Kidney epithelial cell (primary cell): ENCODE measurements at regions not wholly inside any gene's neighbourhood (a gene's known extent, or its start where the extent isn't known, plus 50 kb on each side); places are given as distances from the start of the nearest gene placed in this dataset.

Experiments used
- DNase-seq: peaks from one replicate; pipeline ENCODE4 v3.0.0-alpha.2; 2010; ENCODE audit warnings: low read depth
- H3K27me3 ChIP-seq: 2 replicates; pipeline ENCODE4 v1.6.0; 2011; ENCODE audit warnings: low read length; ENCODE audit not compliant: control insufficient read depth, insufficient read depth
- H3K36me3 ChIP-seq: 2 replicates; pipeline ENCODE4 v1.5.1; 2011; ENCODE audit warnings: low read length; ENCODE audit not compliant: control insufficient read depth, insufficient read depth
- H3K4me3 ChIP-seq: 2 replicates; pipeline ENCODE4 v1.5.1; 2011; ENCODE audit warnings: low read depth, mild to moderate bottlenecking, control low read depth, low read length
- TF ChIP-seq, protein P1 (sequence below): IDR thresholded peaks from 2 replicates; pipeline ENCODE4 v1.5.1; 2011; ENCODE audit warnings: mild to moderate bottlenecking, moderate library complexity, low read length, control low read depth, inconsistent platforms; ENCODE audit not compliant: insufficient read depth, poor library complexity, severe bottlenecking

- Histone ChIP-seq H3K27me3 (no peaks in the 10 kb centered on the region), H3K4me3 (no peak overlapping the region), H3K36me3 (no peaks in the 10 kb centered on the region)
- TF ChIP-seq, protein P1, sequence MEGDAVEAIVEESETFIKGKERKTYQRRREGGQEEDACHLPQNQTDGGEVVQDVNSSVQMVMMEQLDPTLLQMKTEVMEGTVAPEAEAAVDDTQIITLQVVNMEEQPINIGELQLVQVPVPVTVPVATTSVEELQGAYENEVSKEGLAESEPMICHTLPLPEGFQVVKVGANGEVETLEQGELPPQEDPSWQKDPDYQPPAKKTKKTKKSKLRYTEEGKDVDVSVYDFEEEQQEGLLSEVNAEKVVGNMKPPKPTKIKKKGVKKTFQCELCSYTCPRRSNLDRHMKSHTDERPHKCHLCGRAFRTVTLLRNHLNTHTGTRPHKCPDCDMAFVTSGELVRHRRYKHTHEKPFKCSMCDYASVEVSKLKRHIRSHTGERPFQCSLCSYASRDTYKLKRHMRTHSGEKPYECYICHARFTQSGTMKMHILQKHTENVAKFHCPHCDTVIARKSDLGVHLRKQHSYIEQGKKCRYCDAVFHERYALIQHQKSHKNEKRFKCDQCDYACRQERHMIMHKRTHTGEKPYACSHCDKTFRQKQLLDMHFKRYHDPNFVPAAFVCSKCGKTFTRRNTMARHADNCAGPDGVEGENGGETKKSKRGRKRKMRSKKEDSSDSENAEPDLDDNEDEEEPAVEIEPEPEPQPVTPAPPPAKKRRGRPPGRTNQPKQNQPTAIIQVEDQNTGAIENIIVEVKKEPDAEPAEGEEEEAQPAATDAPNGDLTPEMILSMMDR, result no peak
- DNase-seq, result no peak
Observed at GRCh38 chr9:108663422-108663821, 192.4 kb downstream of the ACTL7B start.

DNA sequence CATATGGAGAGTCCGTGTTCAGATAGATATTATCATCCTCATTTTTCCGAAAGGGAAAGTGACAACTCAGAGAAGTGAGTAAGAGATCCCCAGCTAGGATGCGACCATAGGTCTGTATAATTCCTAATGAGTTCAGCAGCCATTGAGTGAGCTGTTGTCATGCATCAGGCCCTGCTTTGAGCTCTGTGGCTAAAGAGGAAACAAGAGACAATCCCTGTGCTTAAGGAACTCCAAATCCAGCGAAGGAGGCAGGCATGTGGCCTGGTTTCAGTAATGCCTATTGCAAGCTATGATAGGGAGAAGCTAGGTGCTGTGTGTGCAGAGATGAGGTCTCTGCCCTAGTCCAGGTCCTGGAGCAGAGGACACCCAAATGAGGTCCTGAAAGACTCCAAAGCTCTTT lies 192.8 kb downstream of the ACTL7B start:
- Histone ChIP-seq H3K4me3 (no peak overlapping the region), H3K27me3 (no peaks in the 10 kb centered on the region), H3K36me3 (no peaks in the 10 kb centered on the region)
- TF ChIP-seq, protein P1, result no peak
- DNase-seq, result no peak

- H3K4me3 ChIP-seq, result no peak overlapping the region
- no peak for DNase-seq
- TF ChIP-seq, protein P1, result no peak
- no peaks in the 10 kb centered on the region for H3K36me3 ChIP-seq
- H3K27me3 ChIP-seq, result no peaks in the 10 kb centered on the region
Observed at GRCh38 chr9:108662091-108662875, 193.5 kb downstream of the ACTL7B start.

- H3K36me3 ChIP-seq, result no peaks in the 10 kb centered on the region
- H3K27me3 ChIP-seq, result no peaks in the 10 kb centered on the region
- DNase-seq, result no peak
- H3K4me3 ChIP-seq, result no peak overlapping the region
- TF ChIP-seq, protein P1, result no peak
Observed at GRCh38 chr9:108656566-108656965, 199.2 kb downstream of the ACTL7B start.

DNA sequence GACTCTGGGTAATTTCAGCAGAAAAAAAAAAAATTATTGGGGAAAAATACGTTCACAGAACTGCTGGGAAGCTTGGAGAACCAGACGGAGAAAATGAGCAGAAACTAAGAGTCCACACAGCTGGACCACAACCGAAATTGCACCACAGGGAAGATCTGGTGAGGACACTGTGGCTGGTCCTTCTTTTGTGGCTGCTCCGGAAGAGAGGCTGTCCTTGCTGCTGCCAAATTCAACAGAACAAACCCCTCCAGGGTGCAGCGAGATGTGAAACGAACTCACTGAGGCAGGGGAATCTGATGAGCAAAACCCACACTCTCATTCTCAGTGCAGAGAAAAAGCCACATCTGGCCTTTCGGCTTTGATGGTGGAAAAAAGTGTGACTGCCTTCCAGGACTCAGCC lies 200.0 kb downstream of the ACTL7B start:
- TF ChIP-seq, protein P1, result no peak
- Histone ChIP-seq H3K36me3 (no peaks in the 10 kb centered on the region), H3K4me3 (no peak overlapping the region), H3K27me3 (no peaks in the 10 kb centered on the region)
- DNase-seq, result no peak

GRCh38 chr9:108654566-108654965 lies 201.2 kb downstream of the ACTL7B start:
- Histone ChIP-seq H3K4me3 (no peak overlapping the region), H3K36me3 (no peaks in the 10 kb centered on the region), H3K27me3 (no peaks in the 10 kb centered on the region)
- no peak for DNase-seq
- TF ChIP-seq, protein P1, result no peak
